Mesothelial cell of epicardium (in vitro differentiated cells): ENCODE measurements at regions not wholly inside any gene's neighbourhood (a gene's known extent, or its start where the extent isn't known, plus 50 kb on each side); places are given as distances from the start of the nearest gene placed in this dataset.

Source experiments
- DNase-seq, 2 experiments: peaks; one replicate each; pipeline ENCODE4 v3.0.0; 2021; ENCODE audit warnings: low spot score in 2 of 2; ENCODE audit not compliant: unreplicated experiment in 2 of 2
- H3K27ac Mint-ChIP-seq: 2 replicates; pipeline ENCODE4 v1.8.0; 2021; ENCODE audit warnings: mixed read lengths
- H3K27me3 Mint-ChIP-seq: 2 replicates; pipeline ENCODE4 v1.8.0; 2021; ENCODE audit warnings: low read depth, mixed read lengths
- H3K36me3 Mint-ChIP-seq: 2 replicates; pipeline ENCODE4 v1.8.0; 2021; ENCODE audit warnings: mixed read lengths
- H3K4me1 Mint-ChIP-seq: 2 replicates; pipeline ENCODE4 v1.8.0; 2021; ENCODE audit warnings: mixed read lengths
- H3K4me3 Mint-ChIP-seq: 2 replicates; pipeline ENCODE4 v1.8.0; 2021; ENCODE audit warnings: mild to moderate bottlenecking, moderate library complexity, mixed read lengths
- H3K9me3 Mint-ChIP-seq: 2 replicates; pipeline ENCODE4 v1.8.0; 2021; ENCODE audit warnings: mixed read lengths
- CTCF ChIP-seq: fragments of 200-600 bp; sonication (generic); IDR thresholded peaks from one replicate; pipeline ENCODE4 v1.5.0; 2021; ENCODE audit warnings: antibody characterized with exemption; ENCODE audit not compliant: unreplicated experiment

- no peak overlapping the region for H3K27ac Mint-ChIP-seq
Observed at GRCh38 chr1:222390181-222390580, 157.7 kb downstream of the HHIPL2 start.

GRCh38 chr1:222387007-222387814 lies 160.7 kb downstream of the HHIPL2 start:
- H3K36me3 Mint-ChIP-seq: no peaks in the 10 kb centered on the region
- H3K9me3 Mint-ChIP-seq: peaks cover under 1% of the 10 kb centered on the region
- H3K4me1 Mint-ChIP-seq: no peaks in the 10 kb centered on the region
- TF ChIP-seq CTCF: no peak
- H3K27me3 Mint-ChIP-seq: peaks cover 6% of the 10 kb centered on the region
- DNase-seq: no peak
- no peak overlapping the region for H3K4me3 Mint-ChIP-seq
- H3K27ac Mint-ChIP-seq: no peak overlapping the region

More at GRCh38 chr1:222390181-222390580, 157.7 kb downstream of the HHIPL2 start:
- no peak for DNase-seq
- Mint-ChIP-seq H3K27me3 (peaks cover 16% of the 10 kb centered on the region), H3K4me3 (no peak overlapping the region), H3K4me1 (no peaks in the 10 kb centered on the region), H3K36me3 (no peaks in the 10 kb centered on the region), H3K9me3 (no peaks in the 10 kb centered on the region)
- no peak for TF ChIP-seq CTCF

- H3K27me3 Mint-ChIP-seq: peaks cover 4% of the 10 kb centered on the region
- H3K36me3 Mint-ChIP-seq: no peaks in the 10 kb centered on the region
- no peaks in the 10 kb centered on the region for H3K4me1 Mint-ChIP-seq
- no peak overlapping the region for H3K27ac Mint-ChIP-seq
- no peak for TF ChIP-seq CTCF
- H3K9me3 Mint-ChIP-seq: peaks cover 3% of the 10 kb centered on the region
- DNase-seq: no peak
- no peak overlapping the region for H3K4me3 Mint-ChIP-seq
Observed at GRCh38 chr1:222385955-222386354, 161.9 kb downstream of the HHIPL2 start.

- Mint-ChIP-seq H3K27me3 (peaks cover under 1% of the 10 kb centered on the region), H3K36me3 (no peaks in the 10 kb centered on the region), H3K4me3 (no peak overlapping the region), H3K4me1 (no peaks in the 10 kb centered on the region), H3K9me3 (peaks cover 8% of the 10 kb centered on the region), H3K27ac (no peak overlapping the region)
- DNase-seq: no peak
- TF ChIP-seq CTCF: no peak
Observed at GRCh38 chr1:222385262-222385661, 162.6 kb downstream of the HHIPL2 start.

- H3K36me3 Mint-ChIP-seq: no peaks in the 10 kb centered on the region
- peaks cover 16% of the 10 kb centered on the region for H3K9me3 Mint-ChIP-seq
- H3K4me3 Mint-ChIP-seq: no peak overlapping the region
- no peak for TF ChIP-seq CTCF
- H3K4me1 Mint-ChIP-seq: no peaks in the 10 kb centered on the region
- no peak overlapping the region for H3K27ac Mint-ChIP-seq
- DNase-seq: no peak
- peaks cover 5% of the 10 kb centered on the region for H3K27me3 Mint-ChIP-seq
Observed at GRCh38 chr1:222384531-222384930, 163.4 kb downstream of the HHIPL2 start.
